Muscle layer of colon (tissue), 2 donors: ENCODE measurements at regions not wholly inside any gene's neighbourhood (a gene's known extent, or its start where the extent isn't known, plus 50 kb on each side); places are given as distances from the start of the nearest gene placed in this dataset.
"Not testable (repeated sequence)": the region's sequence is repeated elsewhere in the genome, so short reads cannot be mapped to it uniquely, and the experiment has no call there.

Source experiments
- H3K27ac ChIP-seq: one replicate; pipeline ENCODE4 v1.7.0; 2013; ENCODE audit warnings: low read depth, mild to moderate bottlenecking, low read length, moderate library complexity
- H3K27me3 ChIP-seq, 2 donors: one replicate each; pipeline ENCODE4 v1.7.0; 2013; ENCODE audit warnings: low read length in 2 of 2, mild to moderate bottlenecking in 2 of 2; ENCODE audit not compliant: insufficient read depth in 2 of 2, control insufficient read depth in 1 of 2
- H3K36me3 ChIP-seq: one replicate; pipeline ENCODE4 v1.7.0; 2013; ENCODE audit warnings: mild to moderate bottlenecking, low read length; ENCODE audit not compliant: insufficient read depth
- H3K4me1 ChIP-seq: one replicate; pipeline ENCODE4 v1.7.0; 2013; ENCODE audit warnings: mild to moderate bottlenecking, low read length; ENCODE audit not compliant: insufficient read depth
- H3K4me3 ChIP-seq, 2 donors: one replicate each; pipeline ENCODE4 v1.7.0; 2013; ENCODE audit warnings: low read length in 2 of 2, low read depth in 1 of 2, mild to moderate bottlenecking in 1 of 2, moderate library complexity in 1 of 2
- H3K9ac ChIP-seq: one replicate; pipeline ENCODE4 v1.7.0; 2013; ENCODE audit warnings: low read length
- H3K9me3 ChIP-seq: one replicate; pipeline ENCODE4 v1.7.0; 2013; ENCODE audit warnings: mild to moderate bottlenecking, low read length
- donor health status: abdominal sarcoma.
- donor health status: Adenocarcinoma of cecum.

DNA sequence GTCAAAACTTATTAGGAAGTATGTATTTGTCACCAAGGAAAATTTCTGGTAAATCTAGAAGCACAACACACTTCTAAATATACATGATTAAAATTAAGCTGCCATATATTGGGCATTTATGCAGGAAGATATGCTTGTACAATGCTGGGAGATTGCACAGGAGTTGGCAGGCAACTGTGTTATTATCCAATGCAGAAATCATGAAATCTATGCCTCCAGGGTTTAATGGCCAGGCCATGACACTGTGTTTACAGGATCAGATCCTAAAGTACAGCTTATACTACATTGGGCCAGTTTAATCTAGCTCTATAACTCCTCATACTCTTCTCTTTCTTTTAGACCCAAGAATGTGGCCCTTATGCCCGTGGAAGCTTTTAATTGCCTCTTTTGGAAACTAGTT, 391.4 kb upstream of the DPH6 start:
- H3K27ac ChIP-seq: no peak overlapping the region
- H3K9me3 ChIP-seq: no peaks in the 10 kb centered on the region
- no peak overlapping the region for H3K9ac ChIP-seq
- no peak overlapping the region for H3K4me3 ChIP-seq
- H3K36me3 ChIP-seq: no peaks in the 10 kb centered on the region
- no peaks in the 10 kb centered on the region for H3K27me3 ChIP-seq
- peaks cover 4% of the 10 kb centered on the region for H3K4me1 ChIP-seq

DNA sequence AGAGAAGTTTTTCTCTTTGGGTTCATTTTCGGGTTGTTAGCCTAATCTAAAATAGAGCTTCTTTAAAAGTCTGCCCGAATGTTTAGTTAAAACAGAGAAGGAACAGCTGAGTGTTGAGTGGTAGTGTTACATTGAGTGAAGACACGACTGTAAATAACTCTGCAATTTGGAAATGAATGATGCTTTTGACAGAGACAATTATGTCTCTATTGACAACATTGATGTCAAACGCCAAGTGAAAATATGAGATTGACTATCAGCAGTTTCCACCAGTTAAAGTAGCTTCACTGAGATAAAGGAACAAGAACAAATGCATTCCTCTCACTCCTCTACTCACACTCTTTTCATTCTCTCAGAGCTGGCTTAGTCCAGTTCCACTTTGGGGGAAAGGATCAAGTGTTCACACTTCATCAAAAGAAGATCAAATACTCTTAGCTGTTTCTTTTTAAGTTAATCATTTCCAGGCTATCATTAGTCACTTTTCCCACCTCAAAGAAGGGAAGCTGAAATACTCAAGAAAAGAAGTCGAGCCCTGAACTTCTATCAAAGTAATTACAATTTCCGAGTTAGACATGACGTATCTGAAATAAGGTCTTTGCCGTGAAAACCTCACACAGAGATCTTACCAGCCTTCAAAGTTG, 399.1 kb upstream of the DPH6 start:
- Histone ChIP-seq H3K9me3 (no peaks in the 10 kb centered on the region), H3K36me3 (no peaks in the 10 kb centered on the region), H3K4me3 (no peak overlapping the region), H3K27ac (no peak overlapping the region), H3K9ac (no peak overlapping the region), H3K4me1 (no peaks in the 10 kb centered on the region), H3K27me3 (no peaks in the 10 kb centered on the region)

DNA sequence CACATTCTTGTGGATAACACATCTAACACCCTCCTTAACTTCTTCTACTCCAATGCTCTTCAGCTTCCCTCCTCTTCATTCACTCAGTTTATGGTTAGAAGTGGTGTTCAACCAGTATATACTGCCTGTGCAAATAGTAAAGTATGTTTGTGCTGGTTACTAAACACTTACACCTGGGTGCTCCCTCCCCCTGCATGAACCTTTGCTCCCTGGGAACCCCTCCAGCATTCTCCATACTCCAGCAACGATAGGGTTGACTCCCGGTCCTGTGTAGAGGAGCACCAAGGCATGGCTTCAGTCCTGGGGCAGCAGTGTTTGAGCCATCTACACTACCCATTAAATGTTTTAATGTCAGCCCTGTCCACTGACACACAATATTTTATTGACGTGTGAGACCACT, 407.5 kb upstream of the DPH6 start:
- Histone ChIP-seq H3K4me3 (no peak overlapping the region), H3K27me3 (no peaks in the 10 kb centered on the region), H3K4me1 (no peaks in the 10 kb centered on the region), H3K9me3 (no peaks in the 10 kb centered on the region), H3K9ac (no peak overlapping the region), H3K36me3 (no peaks in the 10 kb centered on the region), H3K27ac (no peak overlapping the region)

DNA sequence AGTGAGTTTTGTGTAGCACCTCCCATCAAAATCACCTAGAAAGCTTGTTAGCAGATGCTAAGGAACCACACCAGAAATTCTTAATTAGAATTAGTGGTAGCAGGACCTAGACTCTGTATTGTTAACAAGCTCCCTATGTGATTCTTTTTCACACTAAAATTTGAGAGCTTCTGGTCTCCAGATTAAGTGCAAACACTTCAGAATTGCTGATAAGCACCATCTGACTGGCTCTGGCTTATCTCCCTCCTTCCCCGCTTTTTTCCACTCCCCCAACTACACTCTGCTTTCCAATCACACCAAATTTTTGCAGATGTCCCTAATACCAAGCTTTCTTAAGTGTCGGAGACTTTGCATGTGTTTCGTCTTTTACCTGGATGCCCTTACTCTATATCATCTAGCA, 410.1 kb upstream of the DPH6 start:
- H3K27me3 ChIP-seq: no peaks in the 10 kb centered on the region
- no peaks in the 10 kb centered on the region for H3K36me3 ChIP-seq
- no peak overlapping the region for H3K4me3 ChIP-seq
- H3K9me3 ChIP-seq: no peaks in the 10 kb centered on the region
- H3K27ac ChIP-seq: no peak overlapping the region
- H3K4me1 ChIP-seq: no peaks in the 10 kb centered on the region
- H3K9ac ChIP-seq: no peak overlapping the region

DNA sequence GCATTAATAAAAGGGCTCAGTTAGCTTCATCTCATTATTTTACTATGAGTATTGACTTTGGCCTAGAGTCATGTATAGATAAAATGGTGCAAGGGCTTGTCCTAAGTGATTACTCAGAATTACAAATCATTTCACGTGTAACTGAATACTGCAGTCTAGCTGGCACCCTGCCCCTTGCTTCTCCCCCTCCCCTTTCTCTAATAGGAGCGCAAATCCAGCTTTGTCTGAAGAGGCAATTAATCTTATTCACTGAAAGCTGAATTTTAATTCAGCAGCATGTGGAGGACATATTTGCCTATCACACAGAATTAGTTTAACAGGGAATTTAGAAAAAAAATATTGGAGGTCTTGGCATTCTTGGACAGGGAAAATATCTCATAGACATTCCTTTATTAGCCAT, 412.1 kb upstream of the DPH6 start:
- Histone ChIP-seq H3K4me1 (no peaks in the 10 kb centered on the region), H3K9ac (no peak overlapping the region), H3K36me3 (no peaks in the 10 kb centered on the region), H3K9me3 (no peaks in the 10 kb centered on the region), H3K4me3 (no peak overlapping the region), H3K27ac (no peak overlapping the region), H3K27me3 (no peaks in the 10 kb centered on the region)

DNA sequence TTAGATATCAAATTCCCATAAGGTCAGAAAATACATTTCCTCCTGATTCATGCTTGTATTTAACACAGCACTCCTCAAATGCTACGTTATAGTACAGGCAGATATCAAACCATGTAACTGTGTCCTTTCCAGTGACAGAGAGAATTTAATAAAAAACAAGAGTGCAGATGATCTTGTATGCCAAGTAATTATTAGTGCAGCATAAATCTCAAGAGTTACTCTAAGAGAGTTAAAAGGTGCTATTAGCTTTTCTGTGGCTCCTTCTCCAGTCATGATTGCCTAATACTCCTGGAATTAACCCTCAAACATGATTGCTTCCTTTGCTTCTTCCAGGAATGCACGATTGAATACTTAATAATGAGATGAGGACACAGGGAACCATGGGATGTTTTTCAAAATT, 413.0 kb upstream of the DPH6 start:
- Histone ChIP-seq H3K36me3 (no peaks in the 10 kb centered on the region), H3K27ac (no peak overlapping the region), H3K4me3 (no peak overlapping the region), H3K9ac (no peak overlapping the region), H3K9me3 (no peaks in the 10 kb centered on the region), H3K4me1 (no peaks in the 10 kb centered on the region), H3K27me3 (no peaks in the 10 kb centered on the region)

DNA sequence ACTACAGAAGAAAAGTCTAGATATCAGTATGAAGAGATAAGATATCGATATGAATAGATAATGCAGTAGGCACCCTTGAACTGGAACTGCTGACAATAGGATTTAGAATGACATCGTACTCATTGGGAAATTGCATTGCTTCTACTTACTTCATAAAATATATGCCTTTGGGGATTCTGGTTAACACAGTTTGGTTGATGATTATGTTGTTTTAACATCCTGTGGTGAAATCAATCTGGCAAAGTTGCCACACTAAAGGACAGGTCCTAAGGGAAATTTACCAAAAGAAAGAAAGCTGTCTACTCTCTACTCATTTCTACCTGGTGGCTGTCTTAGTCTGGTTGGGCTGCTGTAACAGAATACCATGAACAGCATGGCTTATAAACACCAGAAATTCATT, 417.4 kb upstream of the DPH6 start:
- no peaks in the 10 kb centered on the region for H3K9me3 ChIP-seq
- H3K4me3 ChIP-seq: no peak overlapping the region
- no peak overlapping the region for H3K9ac ChIP-seq
- no peaks in the 10 kb centered on the region for H3K4me1 ChIP-seq
- H3K27ac ChIP-seq: no peak overlapping the region
- H3K36me3 ChIP-seq: no peaks in the 10 kb centered on the region
- no peaks in the 10 kb centered on the region for H3K27me3 ChIP-seq

DNA sequence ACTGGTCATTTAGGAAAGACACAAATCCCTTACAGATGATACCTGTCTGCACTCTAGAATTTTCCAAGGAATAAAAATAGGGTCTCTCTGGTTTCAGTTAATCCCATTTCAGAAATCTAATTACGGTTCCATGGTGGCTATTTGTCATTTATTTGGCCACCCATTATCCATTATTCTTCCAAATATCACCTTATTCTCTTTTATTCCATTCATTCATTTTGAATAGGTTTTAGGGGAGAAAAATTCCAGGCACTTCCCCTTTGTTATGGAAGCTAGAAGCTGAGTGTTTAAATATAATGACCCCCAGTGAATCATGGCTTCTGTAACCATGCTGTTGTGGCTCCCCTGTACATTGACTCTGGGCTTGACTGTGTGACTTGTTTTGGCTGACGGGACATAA, 420.8 kb upstream of the DPH6 start:
- no peaks in the 10 kb centered on the region for H3K9me3 ChIP-seq
- no peaks in the 10 kb centered on the region for H3K36me3 ChIP-seq
- H3K4me1 ChIP-seq: no peaks in the 10 kb centered on the region
- H3K27me3 ChIP-seq: no peaks in the 10 kb centered on the region
- no peak overlapping the region for H3K4me3 ChIP-seq
- H3K27ac ChIP-seq: no peak overlapping the region
- no peak overlapping the region for H3K9ac ChIP-seq

DNA sequence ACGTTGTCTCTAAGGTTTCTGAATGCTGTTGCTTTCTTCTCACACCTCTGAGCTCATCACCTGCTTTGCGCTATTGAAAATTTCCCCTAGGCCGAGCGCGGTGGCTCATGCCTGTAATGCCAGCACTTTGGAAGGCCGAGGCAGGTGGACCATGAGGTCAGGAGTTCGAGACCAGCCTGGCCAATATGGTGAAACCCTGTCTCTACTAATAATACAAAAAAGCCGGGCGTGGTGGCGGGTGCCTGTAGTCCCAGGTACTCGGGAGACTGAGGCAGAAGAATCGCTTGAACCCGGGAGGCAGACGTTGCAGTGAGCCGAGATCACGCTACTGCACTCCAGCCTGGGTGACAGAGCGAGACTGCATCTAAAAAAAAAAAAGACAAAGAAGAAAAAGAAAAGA, 422.0 kb upstream of the DPH6 start:
- not testable (repeated sequence) for H3K4me1 ChIP-seq, H3K9ac ChIP-seq, H3K36me3 ChIP-seq, H3K4me3 ChIP-seq, H3K27ac ChIP-seq, H3K9me3 ChIP-seq, H3K27me3 ChIP-seq

DNA sequence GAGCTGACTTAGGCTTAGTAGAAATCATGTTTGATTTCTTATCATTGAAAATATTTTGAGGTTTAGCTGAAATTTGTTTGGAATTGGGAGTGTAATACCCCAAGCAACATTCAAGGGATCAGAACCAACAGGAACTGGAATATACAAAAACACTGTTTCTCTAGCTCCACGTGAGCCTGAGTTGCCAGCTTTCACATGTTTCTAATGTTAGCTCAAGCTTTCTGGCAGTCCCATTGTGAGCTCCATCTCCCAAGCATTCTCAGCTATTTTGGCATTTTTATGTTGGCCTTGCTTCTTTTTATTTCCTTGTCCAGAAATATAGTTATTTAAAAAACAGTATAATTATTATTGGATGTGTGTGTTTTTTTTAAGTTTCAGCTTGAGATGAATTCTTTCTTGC, 427.1 kb upstream of the DPH6 start:
- Histone ChIP-seq H3K27me3 (no peaks in the 10 kb centered on the region), H3K27ac (no peak overlapping the region), H3K9ac (no peak overlapping the region), H3K4me1 (no peaks in the 10 kb centered on the region), H3K36me3 (no peaks in the 10 kb centered on the region), H3K4me3 (no peak overlapping the region), H3K9me3 (no peaks in the 10 kb centered on the region)

DNA sequence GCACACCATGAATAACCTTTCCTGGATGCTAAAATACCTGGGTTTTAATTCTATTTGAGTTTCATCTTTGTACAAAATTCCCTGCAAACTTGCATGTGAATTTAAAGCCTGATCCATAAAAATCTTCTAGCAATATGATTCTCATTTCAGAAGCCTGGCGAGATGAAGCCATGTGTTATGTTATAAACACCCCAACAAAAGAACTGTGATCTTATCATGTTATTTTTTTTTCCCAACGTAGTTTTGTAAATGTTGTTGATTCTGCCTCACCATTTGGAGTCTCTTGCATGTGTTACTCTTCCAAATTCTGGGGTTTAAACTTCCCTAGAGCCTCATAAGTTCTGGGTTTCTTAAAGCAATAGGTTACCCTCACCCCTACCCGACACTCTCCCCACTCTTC, 428.1 kb upstream of the DPH6 start:
- no peak overlapping the region for H3K4me3 ChIP-seq
- no peaks in the 10 kb centered on the region for H3K27me3 ChIP-seq
- H3K4me1 ChIP-seq: no peaks in the 10 kb centered on the region
- no peak overlapping the region for H3K9ac ChIP-seq
- no peaks in the 10 kb centered on the region for H3K9me3 ChIP-seq
- no peaks in the 10 kb centered on the region for H3K36me3 ChIP-seq
- H3K27ac ChIP-seq: no peak overlapping the region

DNA sequence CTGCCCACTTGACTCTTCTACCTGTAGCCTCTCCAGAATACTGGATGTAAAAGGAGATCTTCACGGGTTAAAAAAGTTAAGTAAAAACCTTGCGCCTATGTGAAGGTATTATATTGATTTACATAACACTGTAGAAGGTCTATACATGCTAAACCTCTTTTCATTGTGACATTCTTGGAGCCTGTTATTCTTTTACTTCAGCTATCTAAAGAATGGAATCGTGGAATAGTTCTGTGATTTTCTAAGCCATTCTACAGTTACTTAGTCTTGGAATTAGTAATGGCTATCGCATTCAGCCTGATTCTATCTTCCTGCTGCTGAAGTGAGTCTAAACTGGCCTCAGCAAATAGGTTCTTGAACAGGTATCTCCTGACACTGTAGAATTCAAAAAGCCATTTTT, 430.0 kb upstream of the DPH6 start:
- Histone ChIP-seq H3K27ac (no peak overlapping the region), H3K36me3 (no peaks in the 10 kb centered on the region), H3K4me1 (no peaks in the 10 kb centered on the region), H3K4me3 (no peak overlapping the region), H3K27me3 (no peaks in the 10 kb centered on the region), H3K9ac (no peak overlapping the region), H3K9me3 (no peaks in the 10 kb centered on the region)
